SU-DHL-6 (cell line): ENCODE measurements at regions not wholly inside any gene's neighbourhood (a gene's known extent, or its start where the extent isn't known, plus 50 kb on each side); places are given as distances from the start of the nearest gene placed in this dataset.

Experiments
- H2AFZ ChIP-seq: fragments of 200-600 bp; sonication (generic); 2 replicates; pipeline ENCODE4 v1.6.1; 2014; ENCODE audit warnings: low read depth, mild to moderate bottlenecking, moderate library complexity, mixed read lengths, antibody characterized with exemption, low read length; ENCODE audit not compliant: severe bottlenecking
- H3F3A ChIP-seq: fragments of 200-600 bp; shearing (Covaris generic); 2 replicates; pipeline ENCODE4 v1.6.0; 2016; ENCODE audit warnings: antibody characterized with exemption, mild to moderate bottlenecking; ENCODE audit not compliant: insufficient read depth
- H3K27ac ChIP-seq: fragments of 200-600 bp; sonication (generic); 2 replicates; pipeline ENCODE4 v1.5.1; 2016; ENCODE audit warnings: low read depth, mild to moderate bottlenecking, low read length, moderate library complexity, mixed read lengths
- H3K27me3 ChIP-seq: fragments of 200-600 bp; sonication (generic), shearing (Covaris generic); 2 replicates; pipeline ENCODE4 v1.6.0; 2014; ENCODE audit warnings: mild to moderate bottlenecking, low read length
- H3K36me3 ChIP-seq: fragments of 200-600 bp; sonication (generic); 2 replicates; pipeline ENCODE4 v1.6.1; 2014; ENCODE audit warnings: mild to moderate bottlenecking, low read length, mixed read lengths
- H3K4me2 ChIP-seq: fragments of 300-600, 200-600 bp; shearing (Covaris generic), sonication (generic); 2 replicates; pipeline ENCODE4 v1.6.0; 2014; ENCODE audit warnings: low read length, low read depth, mild to moderate bottlenecking; ENCODE audit not compliant: poor library complexity, severe bottlenecking
- H3K4me3 ChIP-seq: fragments of 200-600 bp; sonication (generic); 2 replicates; pipeline ENCODE4 v1.5.1; 2014; ENCODE audit warnings: antibody characterized with exemption, low read length, mild to moderate bottlenecking, mixed read lengths; ENCODE audit not compliant: insufficient read depth, poor library complexity, severe bottlenecking
- H3K79me2 ChIP-seq: fragments of 200-600 bp; sonication (generic); 2 replicates; pipeline ENCODE4 v1.6.1; 2014; ENCODE audit warnings: mild to moderate bottlenecking, low read length, moderate library complexity; ENCODE audit not compliant: insufficient read depth
- H3K9ac ChIP-seq: fragments of 200-600 bp; sonication (generic); 2 replicates; pipeline ENCODE4 v1.7.0; 2014; ENCODE audit warnings: mild to moderate bottlenecking, low read length
- H3K9me2 ChIP-seq: fragments of 200-600 bp; sonication (generic); replicated peaks from 2 replicates; pipeline ENCODE4 v1.6.1; 2014; ENCODE audit warnings: low read length; ENCODE audit not compliant: insufficient read depth
- H3K9me3 ChIP-seq: fragments of 200-600 bp; sonication (generic); 2 replicates; pipeline ENCODE4 v1.6.1; 2014; ENCODE audit warnings: low read length, mixed read lengths; ENCODE audit not compliant: insufficient read depth
- H4K20me1 ChIP-seq: fragments of 200-600 bp; sonication (generic); 2 replicates; pipeline ENCODE4 v1.6.1; 2014; ENCODE audit warnings: low read depth, mild to moderate bottlenecking, antibody characterized with exemption, low read length, moderate library complexity, mixed read lengths
- EZH2phosphoT487 ChIP-seq: fragments of 200-600 bp; sonication (generic), shearing (Covaris generic); conservative IDR thresholded peaks from 2 replicates; pipeline ENCODE4 v1.6.1; 2018; ENCODE audit warnings: mild to moderate bottlenecking, antibody characterized with exemption, low read length, moderate library complexity, mixed read lengths
- TF ChIP-seq, protein P1 (sequence below): fragments of 200-600 bp; sonication (generic); IDR thresholded peaks from one replicate; pipeline ENCODE4 v1.5.1; 2017; ENCODE audit warnings: antibody characterized with exemption, mild to moderate bottlenecking, low read length, moderate library complexity; ENCODE audit not compliant: insufficient read depth, poor library complexity, severe bottlenecking

- Histone ChIP-seq H3F3A (no peaks in the 10 kb centered on the region), H3K4me3 (no peak overlapping the region), H3K9me2 (no peaks in the 10 kb centered on the region), H3K4me2 (no peak overlapping the region), H4K20me1 (no peaks in the 10 kb centered on the region), H3K9me3 (no peaks in the 10 kb centered on the region), H3K9ac (no peak overlapping the region), H3K79me2 (no peaks in the 10 kb centered on the region), H3K27me3 (no peaks in the 10 kb centered on the region), H3K27ac (no peak overlapping the region), H3K36me3 (no peaks in the 10 kb centered on the region), H2AFZ (no peak overlapping the region)
- no peak for TF ChIP-seq EZH2phosphoT487
- TF ChIP-seq, protein P1, sequence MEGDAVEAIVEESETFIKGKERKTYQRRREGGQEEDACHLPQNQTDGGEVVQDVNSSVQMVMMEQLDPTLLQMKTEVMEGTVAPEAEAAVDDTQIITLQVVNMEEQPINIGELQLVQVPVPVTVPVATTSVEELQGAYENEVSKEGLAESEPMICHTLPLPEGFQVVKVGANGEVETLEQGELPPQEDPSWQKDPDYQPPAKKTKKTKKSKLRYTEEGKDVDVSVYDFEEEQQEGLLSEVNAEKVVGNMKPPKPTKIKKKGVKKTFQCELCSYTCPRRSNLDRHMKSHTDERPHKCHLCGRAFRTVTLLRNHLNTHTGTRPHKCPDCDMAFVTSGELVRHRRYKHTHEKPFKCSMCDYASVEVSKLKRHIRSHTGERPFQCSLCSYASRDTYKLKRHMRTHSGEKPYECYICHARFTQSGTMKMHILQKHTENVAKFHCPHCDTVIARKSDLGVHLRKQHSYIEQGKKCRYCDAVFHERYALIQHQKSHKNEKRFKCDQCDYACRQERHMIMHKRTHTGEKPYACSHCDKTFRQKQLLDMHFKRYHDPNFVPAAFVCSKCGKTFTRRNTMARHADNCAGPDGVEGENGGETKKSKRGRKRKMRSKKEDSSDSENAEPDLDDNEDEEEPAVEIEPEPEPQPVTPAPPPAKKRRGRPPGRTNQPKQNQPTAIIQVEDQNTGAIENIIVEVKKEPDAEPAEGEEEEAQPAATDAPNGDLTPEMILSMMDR, result no peak
These were observed 207.5 kb upstream of the ZBED5 start for GRCh38 chr11:11065396-11065795.

DNA sequence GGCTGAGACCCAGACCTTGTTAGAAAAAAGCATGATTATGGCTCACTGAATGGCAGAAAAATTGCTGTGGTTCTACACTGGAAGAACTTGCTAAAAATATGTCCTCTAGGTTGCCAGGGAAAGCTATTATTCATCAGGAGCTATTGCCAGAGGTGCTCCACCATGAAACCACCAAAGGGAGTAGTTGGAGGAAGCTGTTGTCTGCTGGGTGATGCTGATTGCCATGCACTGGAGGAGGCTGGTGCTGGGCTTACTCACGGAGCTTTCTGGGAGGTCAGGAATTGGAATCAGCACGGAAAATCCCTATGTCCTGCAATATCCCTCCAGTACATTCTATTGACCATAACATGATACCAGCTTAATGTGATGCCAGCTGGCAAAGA lies 199.6 kb upstream of the ZBED5 start:
- Histone ChIP-seq H3K4me2 (no peak overlapping the region), H3K36me3 (no peaks in the 10 kb centered on the region), H3K27me3 (0 out of 2 replicates have a peak, but pooled peaks cover 2% of the 10 kb centered on the region), H3K9me3 (no peaks in the 10 kb centered on the region), H3K9me2 (no peaks in the 10 kb centered on the region), H3K27ac (no peak overlapping the region), H3K4me3 (no peak overlapping the region), H3F3A (no peaks in the 10 kb centered on the region), H4K20me1 (no peaks in the 10 kb centered on the region), H3K79me2 (no peaks in the 10 kb centered on the region), H2AFZ (no peak overlapping the region), H3K9ac (no peak overlapping the region)
- TF ChIP-seq, protein P1, result no peak
- TF ChIP-seq EZH2phosphoT487, result no peak

DNA sequence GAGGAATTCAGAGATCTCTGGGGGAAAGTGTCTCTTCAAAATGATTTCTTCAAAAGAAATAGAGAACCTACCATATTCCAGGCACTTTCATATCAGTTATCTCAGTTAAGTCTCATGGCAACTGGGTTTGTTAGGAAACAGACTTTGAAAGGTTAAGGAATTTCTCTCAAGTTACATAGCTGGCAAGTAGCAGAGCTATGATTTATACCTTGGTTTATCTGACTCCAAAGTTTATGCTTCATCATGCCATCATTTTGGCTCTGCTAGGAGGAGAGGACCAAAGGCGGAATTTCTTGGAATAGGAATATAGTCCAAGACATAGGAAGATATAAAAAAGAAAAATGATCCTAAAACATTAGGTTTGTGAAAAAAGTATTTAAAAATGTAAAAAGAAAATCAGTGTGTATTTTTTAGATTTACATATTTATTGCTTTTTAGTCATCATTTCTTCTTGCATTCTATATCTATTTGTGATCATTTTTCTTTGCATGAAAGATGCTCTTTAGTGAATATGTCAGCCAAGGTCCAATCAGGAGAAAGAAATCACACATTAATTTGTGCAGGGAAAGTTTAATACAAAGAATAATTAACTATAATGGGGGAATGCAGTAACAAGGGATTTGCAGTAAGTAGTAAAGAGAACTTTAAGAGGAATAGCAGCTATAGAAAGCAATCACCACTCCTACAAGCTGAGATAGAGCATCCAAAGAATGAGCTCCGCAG lies 199.1 kb upstream of the ZBED5 start:
- Histone ChIP-seq H2AFZ (no peak overlapping the region), H3K27ac (no peak overlapping the region), H3K9me3 (no peaks in the 10 kb centered on the region), H3K9ac (no peak overlapping the region), H3K9me2 (no peaks in the 10 kb centered on the region), H3K36me3 (no peaks in the 10 kb centered on the region), H4K20me1 (no peaks in the 10 kb centered on the region), H3K4me2 (no peak overlapping the region), H3K79me2 (no peaks in the 10 kb centered on the region), H3K27me3 (0 out of 2 replicates have a peak, but pooled peaks cover 2% of the 10 kb centered on the region), H3K4me3 (no peak overlapping the region), H3F3A (no peaks in the 10 kb centered on the region)
- TF ChIP-seq EZH2phosphoT487, result no peak
- TF ChIP-seq, protein P1, result no peak
